ENCODE measurements at regions not wholly inside any gene's neighbourhood (a gene's known extent, or its start where the extent isn't known, plus 50 kb on each side); places are given as distances from the start of the nearest gene placed in this dataset.

GRCh38 chr3:99439892-99440291, 198.5 kb upstream of the COL8A1 start:
- DNase-seq (ENCODE audit: low spot score) = no peak

- no peak for DNase-seq (ENCODE audit: low spot score)
These were observed 204.2 kb upstream of the COL8A1 start for GRCh38 chr3:99434190-99434589.

GRCh38 chr3:99430348-99431134, 207.9 kb upstream of the COL8A1 start:
- no peak for DNase-seq (ENCODE audit: low spot score)

GRCh38 chr3:99429502-99429901, 208.9 kb upstream of the COL8A1 start:
- DNase-seq (ENCODE audit: low spot score) = no peak

- no peak for DNase-seq (ENCODE audit: low spot score)
These were observed 212.5 kb upstream of the COL8A1 start for GRCh38 chr3:99425930-99426329.

- no peak for DNase-seq (ENCODE audit: low spot score)
These were observed 219.3 kb upstream of the COL8A1 start for GRCh38 chr3:99419116-99419515.

GRCh38 chr3:99418709-99419108, 219.7 kb upstream of the COL8A1 start:
- no peak for DNase-seq (ENCODE audit: low spot score)

GRCh38 chr3:99418209-99418635, 220.2 kb upstream of the COL8A1 start:
- no peak for DNase-seq (ENCODE audit: low spot score)

GRCh38 chr3:99413504-99413903, 224.9 kb upstream of the COL8A1 start:
- DNase-seq (ENCODE audit: low spot score) = peak; percentile 22

GRCh38 chr3:99410789-99411311, 227.5 kb upstream of the COL8A1 start:
- DNase-seq (ENCODE audit: low spot score) = peak; percentile 17

- no peak for DNase-seq (ENCODE audit: low spot score)
These were observed 228.4 kb upstream of the COL8A1 start for GRCh38 chr3:99409961-99410360.

- DNase-seq (ENCODE audit: low spot score) = no peak
These were observed 231.1 kb upstream of the COL8A1 start for GRCh38 chr3:99407257-99407656.

GRCh38 chr3:99402755-99403154, 235.6 kb upstream of the COL8A1 start:
- DNase-seq (ENCODE audit: low spot score) = no peak

GRCh38 chr3:99400352-99400751, 238.0 kb upstream of the COL8A1 start:
- DNase-seq (ENCODE audit: low spot score) = no peak

- DNase-seq (ENCODE audit: low spot score) = no peak
These were observed 241.6 kb upstream of the COL8A1 start for GRCh38 chr3:99396651-99397275.

GRCh38 chr3:99394831-99395778, 243.3 kb upstream of the COL8A1 start:
- DNase-seq (ENCODE audit: low spot score) = peak; percentile 31

GRCh38 chr3:99393961-99394360, 244.4 kb upstream of the COL8A1 start:
- no peak for DNase-seq (ENCODE audit: low spot score)

- no peak for DNase-seq (ENCODE audit: low spot score)
These were observed 249.6 kb upstream of the COL8A1 start for GRCh38 chr3:99388780-99389179.

GRCh38 chr3:99384596-99384995, 253.8 kb upstream of the COL8A1 start:
- no peak for DNase-seq (ENCODE audit: low spot score)

- no peak for DNase-seq (ENCODE audit: low spot score)
These were observed 261.5 kb upstream of the COL8A1 start for GRCh38 chr3:99376926-99377325.

GRCh38 chr3:99373846-99374210, 264.6 kb upstream of the COL8A1 start:
- no peak for DNase-seq (ENCODE audit: low spot score)

- DNase-seq (ENCODE audit: low spot score) = no peak
These were observed 265.1 kb upstream of the COL8A1 start for GRCh38 chr3:99373088-99373845.
